Tibial artery (tissue), 4 donors: ENCODE measurements at regions not wholly inside any gene's neighbourhood (a gene's known extent, or its start where the extent isn't known, plus 50 kb on each side); places are given as distances from the start of the nearest gene placed in this dataset.
A peak's percentile ranks its signal among the peaks of the same experiment; 100 is the strongest.
"Not testable (repeated sequence)": the region's sequence is repeated elsewhere in the genome, so short reads cannot be mapped to it uniquely, and the experiment has no call there.

ENCODE experiments used
- DNase-seq, 2 donors: peaks; one replicate each; pipeline ENCODE4 v3.0.0-alpha.2; 2019
- H3K27ac ChIP-seq, 2 donors: fragments of 200-600 bp; sonication (generic) in 1 of 2; 1 replicate in 1 of 2; 2 replicates in 1 of 2; pipeline ENCODE4 v1.5.1; 2018 to 2019; ENCODE audit warnings: mild to moderate bottlenecking in 1 of 2
- H3K27me3 ChIP-seq, 2 donors: fragments of 200-600 bp; sonication (generic) in 1 of 2; one replicate each; pipeline versions ENCODE4 v1.5.1 to v1.6.0; 2016 to 2019
- H3K36me3 ChIP-seq, 3 donors: fragments of 200-600 bp; sonication (generic) in 2 of 3; one replicate each; pipeline ENCODE4 v1.5.1; 2016 to 2019; ENCODE audit warnings: mild to moderate bottlenecking in 2 of 3
- H3K4me1 ChIP-seq, 4 donors: fragments of 200-600 bp; sonication (generic) in 2 of 4; 1 replicate in 3 of 4; 2 replicates in 1 of 4; pipeline ENCODE4 v1.5.1; 2016 to 2019
- H3K4me3 ChIP-seq, 2 donors: fragments of 200-600 bp; sonication (generic) in 1 of 2; 1 replicate in 1 of 2; 2 replicates in 1 of 2; pipeline ENCODE4 v1.5.1; 2018 to 2019; ENCODE audit warnings: mild to moderate bottlenecking in 2 of 2
- H3K9me3 ChIP-seq, 3 donors: fragments of 200-600 bp; sonication (generic) in 1 of 3; one replicate each; pipeline ENCODE4 v1.5.1; 2016 to 2019
- intact Hi-C: fragments of 100-400 bp; cut with DNase I; formaldehyde crosslinking; loops from one replicate; pipeline ENCODE4 v1.15.0; 2023; ENCODE audit warnings: low total_unique reads
- TF ChIP-seq, protein P1 (sequence below), 2 experiments: fragments of 200-600 bp in 1 of 2; fragments of 450-650 bp in 1 of 2; IDR thresholded peaks; one replicate each; pipeline ENCODE4 v1.5.1; 2017 to 2019; ENCODE audit warnings: antibody characterized with exemption in 2 of 2, mild to moderate bottlenecking in 1 of 2, moderate library complexity in 1 of 2

DNA sequence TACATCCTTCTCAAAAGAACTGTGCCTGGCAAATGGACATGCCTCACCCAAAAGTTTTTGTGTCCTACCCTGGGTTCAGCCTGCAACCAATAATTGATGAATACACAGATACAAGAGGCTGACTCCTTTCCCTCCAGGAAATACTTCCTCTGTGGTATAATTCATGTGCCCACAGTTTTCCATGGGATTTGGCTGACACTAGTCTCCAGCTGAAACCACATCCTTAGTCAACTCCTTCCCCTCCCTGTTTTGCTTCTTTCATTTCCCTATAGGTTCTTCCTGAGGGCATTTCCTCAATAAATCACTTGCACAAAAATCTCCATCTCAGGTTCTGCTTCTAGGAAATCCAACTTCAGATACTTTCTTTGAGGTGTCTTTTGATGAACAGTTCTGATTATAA lies 436.6 kb upstream of the C1orf87 start:
- Histone ChIP-seq H3K36me3 (no peaks in the 10 kb centered on the region), H3K27me3 (no peaks in the 10 kb centered on the region), H3K9me3 (no peaks in the 10 kb centered on the region), H3K4me1 (peaks cover 0 to 10% (median 1%) of the 10 kb centered on the region in 4 donors), H3K4me3 (no peak overlapping the region), H3K27ac (no peak overlapping the region)
- intact Hi-C loops: no loop called here
- no peak for DNase-seq
- TF ChIP-seq, protein P1, sequence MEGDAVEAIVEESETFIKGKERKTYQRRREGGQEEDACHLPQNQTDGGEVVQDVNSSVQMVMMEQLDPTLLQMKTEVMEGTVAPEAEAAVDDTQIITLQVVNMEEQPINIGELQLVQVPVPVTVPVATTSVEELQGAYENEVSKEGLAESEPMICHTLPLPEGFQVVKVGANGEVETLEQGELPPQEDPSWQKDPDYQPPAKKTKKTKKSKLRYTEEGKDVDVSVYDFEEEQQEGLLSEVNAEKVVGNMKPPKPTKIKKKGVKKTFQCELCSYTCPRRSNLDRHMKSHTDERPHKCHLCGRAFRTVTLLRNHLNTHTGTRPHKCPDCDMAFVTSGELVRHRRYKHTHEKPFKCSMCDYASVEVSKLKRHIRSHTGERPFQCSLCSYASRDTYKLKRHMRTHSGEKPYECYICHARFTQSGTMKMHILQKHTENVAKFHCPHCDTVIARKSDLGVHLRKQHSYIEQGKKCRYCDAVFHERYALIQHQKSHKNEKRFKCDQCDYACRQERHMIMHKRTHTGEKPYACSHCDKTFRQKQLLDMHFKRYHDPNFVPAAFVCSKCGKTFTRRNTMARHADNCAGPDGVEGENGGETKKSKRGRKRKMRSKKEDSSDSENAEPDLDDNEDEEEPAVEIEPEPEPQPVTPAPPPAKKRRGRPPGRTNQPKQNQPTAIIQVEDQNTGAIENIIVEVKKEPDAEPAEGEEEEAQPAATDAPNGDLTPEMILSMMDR (IDR thresholded peaks at IDR 0.05): no peak

DNA sequence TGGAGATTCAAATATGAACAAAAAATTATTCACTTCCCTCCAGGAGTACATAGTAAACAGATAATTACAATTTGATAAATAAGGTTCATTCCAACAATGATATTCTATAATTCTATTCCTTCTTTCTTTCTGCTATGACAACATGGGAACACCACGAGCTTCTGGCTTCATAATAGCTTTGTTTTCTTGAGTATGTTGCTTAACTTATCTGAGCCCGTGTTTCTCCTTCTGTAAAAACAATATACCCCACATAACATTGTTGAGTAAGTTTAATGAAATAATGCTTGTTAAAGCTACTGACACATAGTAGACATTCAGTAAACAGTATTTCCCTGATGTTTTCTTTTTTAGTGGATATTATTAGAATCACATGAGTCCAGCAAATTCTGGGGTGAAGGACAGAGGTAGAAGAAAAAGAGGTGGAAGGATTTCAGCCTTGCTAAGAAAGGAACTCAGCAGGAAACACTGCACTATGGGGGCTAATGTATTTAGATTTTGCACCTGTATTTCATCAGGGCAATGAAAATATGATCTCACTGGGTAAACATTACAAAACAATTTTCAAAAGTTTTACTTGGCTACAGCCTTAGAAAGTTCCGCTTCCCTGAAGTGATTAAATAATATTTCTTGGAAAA lies 430.8 kb upstream of the C1orf87 start:
- Histone ChIP-seq H3K27me3 (no peaks in the 10 kb centered on the region), H3K36me3 (no peaks in the 10 kb centered on the region), H3K4me3 (no peak overlapping the region), H3K27ac (peak overlapping the region; percentile 13 to 31), H3K9me3 (no peaks in the 10 kb centered on the region), H3K4me1 (peaks cover 0 to 37% (median 8%) of the 10 kb centered on the region in 4 donors)
- intact Hi-C loops: no loop called here
- TF ChIP-seq, protein P1 (IDR thresholded peaks at IDR 0.05): no peak
- no peak for DNase-seq

DNA sequence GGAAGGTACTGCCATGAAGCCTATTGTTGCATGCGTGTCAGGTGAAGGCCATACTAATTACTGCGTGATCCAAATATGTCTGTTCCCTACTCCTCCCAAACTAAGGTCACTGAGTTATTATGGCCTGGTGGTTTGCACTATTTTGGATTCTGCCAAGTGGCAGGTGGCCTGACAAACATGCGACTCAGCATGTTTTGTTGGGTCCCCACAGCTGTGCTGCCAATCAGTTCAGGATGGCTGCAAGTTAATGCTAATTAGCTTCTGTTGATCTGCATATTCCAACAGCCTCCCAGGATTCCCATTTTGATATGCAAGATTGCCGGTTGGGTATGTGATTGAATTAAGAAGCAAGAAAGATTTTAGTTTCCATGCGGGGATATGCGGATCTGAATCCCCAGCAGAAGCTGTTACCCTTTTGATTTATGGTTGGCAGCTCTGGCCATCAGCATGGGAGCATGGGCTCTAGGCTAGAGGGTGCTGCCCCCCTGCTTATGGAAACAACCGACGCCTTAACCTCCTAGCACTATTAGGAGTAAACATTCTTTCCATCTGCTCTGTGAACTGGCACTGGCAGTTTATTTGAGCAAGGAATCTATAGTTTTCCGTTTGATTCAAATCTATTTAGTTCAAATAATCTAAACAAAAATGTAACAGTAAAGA lies 429.8 kb upstream of the C1orf87 start:
- H3K36me3 ChIP-seq: no peaks in the 10 kb centered on the region
- intact Hi-C loops: no loop called here
- peaks cover 0 to 37% (median 8%) of the 10 kb centered on the region in 4 donors for H3K4me1 ChIP-seq
- H3K4me3 ChIP-seq: no peak overlapping the region
- H3K27ac ChIP-seq: peak overlapping the region; percentile 13 to 31
- TF ChIP-seq, protein P1 (IDR thresholded peaks at IDR 0.05): no peak
- H3K9me3 ChIP-seq: peaks cover 0 to 9% (median 0%) of the 10 kb centered on the region in 3 donors
- H3K27me3 ChIP-seq: no peaks in the 10 kb centered on the region
- DNase-seq: no peak

DNA sequence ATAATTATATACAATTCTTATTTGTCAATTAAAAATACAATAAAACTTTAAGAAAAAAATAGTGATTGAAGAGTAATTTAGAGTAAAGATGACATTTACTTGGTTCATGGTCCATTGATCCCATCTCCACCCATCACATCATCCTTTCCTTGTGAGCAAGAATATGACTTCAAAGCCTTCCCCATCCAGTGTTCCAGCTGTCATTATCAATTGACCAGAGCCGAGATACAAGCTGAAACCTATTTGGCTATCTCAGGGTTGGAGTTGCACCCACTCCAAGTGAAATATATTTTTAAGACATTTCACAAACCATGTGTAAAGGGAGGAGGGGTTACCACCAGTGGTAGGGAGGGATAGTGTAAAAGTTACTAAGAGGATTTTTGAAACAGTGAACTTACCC lies 428.9 kb upstream of the C1orf87 start:
- no peak for DNase-seq
- H3K27ac ChIP-seq: no peak overlapping the region
- intact Hi-C loops: no loop called here
- no peaks in the 10 kb centered on the region for H3K27me3 ChIP-seq
- TF ChIP-seq, protein P1 (IDR thresholded peaks at IDR 0.05): no peak
- H3K4me3 ChIP-seq: no peak overlapping the region
- peaks cover 0 to 17% (median 0%) of the 10 kb centered on the region in 3 donors for H3K9me3 ChIP-seq
- H3K36me3 ChIP-seq: no peaks in the 10 kb centered on the region
- peaks cover 0 to 37% (median 8%) of the 10 kb centered on the region in 4 donors for H3K4me1 ChIP-seq

DNA sequence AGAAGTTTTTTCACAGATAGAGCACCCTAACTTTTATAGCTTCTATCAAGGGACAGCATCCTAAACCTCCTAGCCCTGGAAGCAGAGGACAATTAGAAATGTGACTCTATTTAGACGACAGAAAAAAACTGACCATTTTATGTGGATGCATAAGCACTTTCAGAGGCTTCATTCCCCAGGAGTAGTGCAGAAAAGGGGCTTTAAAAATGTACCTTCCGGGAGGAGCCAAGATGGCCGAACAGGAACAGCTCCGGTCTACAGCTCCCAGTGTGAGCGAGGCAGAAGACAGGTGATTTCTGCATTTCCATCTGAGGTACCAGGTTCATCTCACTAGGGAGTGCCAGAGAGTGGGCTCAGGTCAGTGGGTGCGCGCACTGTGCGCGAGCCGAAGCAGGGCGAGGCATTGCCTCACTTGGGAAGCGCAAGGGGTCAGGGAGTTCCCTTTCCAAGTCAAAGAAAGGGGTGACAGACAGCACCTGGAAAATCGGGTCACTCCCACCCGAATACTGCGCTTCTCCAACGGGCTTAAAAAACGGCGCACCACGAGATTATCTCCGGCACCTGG lies 416.4 kb upstream of the C1orf87 start:
- H3K4me1 ChIP-seq, H3K27me3 ChIP-seq, H3K27ac ChIP-seq, H3K9me3 ChIP-seq, H3K4me3 ChIP-seq, DNase-seq, H3K36me3 ChIP-seq, intact Hi-C loops: not testable (repeated sequence)

DNA sequence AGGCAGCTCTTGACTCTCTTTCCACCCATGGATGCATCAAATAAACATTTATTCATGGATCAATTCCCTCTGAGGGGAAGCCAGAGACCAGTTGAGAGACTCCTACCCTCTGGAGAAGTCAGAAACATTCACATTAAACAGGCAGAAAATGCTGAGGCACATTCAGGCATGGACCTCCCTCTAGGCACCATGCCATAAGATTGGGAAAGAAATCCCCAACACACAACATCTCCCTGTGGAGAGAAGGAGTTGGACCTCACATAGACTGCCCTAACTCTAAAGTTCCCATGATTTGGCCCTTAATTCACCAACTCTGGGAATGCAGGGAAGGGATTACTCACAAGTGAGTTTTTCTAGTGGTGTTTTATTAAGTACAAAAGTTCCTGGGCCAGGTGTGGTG lies 415.3 kb upstream of the C1orf87 start:
- peak in 1 of 2 donors; percentile 49 for DNase-seq
- Histone ChIP-seq H3K9me3 (no peaks in the 10 kb centered on the region), H3K4me1 (no peaks in the 10 kb centered on the region), H3K27ac (no peak overlapping the region), H3K27me3 (no peaks in the 10 kb centered on the region), H3K4me3 (no peak overlapping the region), H3K36me3 (no peaks in the 10 kb centered on the region)
- TF ChIP-seq, protein P1 (IDR thresholded peaks at IDR 0.05): no peak
- intact Hi-C loops: no loop called here
